Upper lobe of right lung (tissue), 1 donor: ENCODE measurements at regions not wholly inside any gene's neighbourhood (a gene's known extent, or its start where the extent isn't known, plus 50 kb on each side); places are given as distances from the start of the nearest gene placed in this dataset.

ENCODE experiments used
- ATAC-seq: fragments of 200-7000 bp; cut with Tn5 transposase; one replicate; pipeline ENCODE4 v1.9.1; 2020; ENCODE audit warnings: mild to moderate bottlenecking, moderate library complexity
- DNase-seq: peaks from one replicate; pipeline ENCODE4 v3.0.0-alpha.2; 2020
- H3K27ac ChIP-seq: fragments of 200-600 bp; one replicate; pipeline ENCODE4 v1.8.0; 2022
- H3K27me3 ChIP-seq: fragments of 200-600 bp; one replicate; pipeline ENCODE4 v1.8.0; 2022; ENCODE audit warnings: mild to moderate bottlenecking
- H3K36me3 ChIP-seq: fragments of 200-600 bp; one replicate; pipeline ENCODE4 v1.8.0; 2022
- H3K4me1 ChIP-seq: fragments of 200-600 bp; one replicate; pipeline ENCODE4 v1.8.0; 2022
- H3K4me3 ChIP-seq: fragments of 200-600 bp; one replicate; pipeline ENCODE4 v1.8.0; 2022; ENCODE audit warnings: mild to moderate bottlenecking
- H3K9me3 ChIP-seq: fragments of 200-600 bp; one replicate; pipeline ENCODE4 v1.8.0; 2022
- intact Hi-C: fragments of 100-400 bp; cut with DNase I; formaldehyde crosslinking; loops from one replicate; pipeline ENCODE4 v1.11.0; 2022
- TF ChIP-seq, protein P1 (sequence below): fragments of 200-600 bp; IDR thresholded peaks from one replicate; pipeline ENCODE4 v1.8.0; 2022; ENCODE audit warnings: antibody characterized with exemption
- donor health status: DM: no; HTN: yes; CAD: no; lungs with severe emphysema.

DNA sequence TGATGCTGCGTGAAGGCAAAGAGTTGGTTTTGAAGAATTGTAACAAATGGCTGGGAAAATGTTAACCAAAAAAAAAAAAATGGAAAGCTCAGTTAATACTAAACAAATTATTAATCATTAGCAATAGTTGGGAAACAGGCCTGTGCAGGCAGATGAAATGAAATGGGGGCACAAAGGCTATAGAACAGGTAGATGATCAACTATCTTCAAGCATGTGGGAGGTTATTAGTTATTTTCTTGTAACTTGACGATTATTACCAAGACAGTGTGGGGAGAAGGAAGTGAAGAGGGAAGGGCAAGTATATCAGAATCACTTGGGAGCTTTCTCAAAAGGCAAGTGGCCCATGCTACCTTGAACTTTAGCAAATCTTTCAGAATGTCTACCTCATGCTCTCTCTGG lies 351.9 kb downstream of the BCOR start:
- Histone ChIP-seq H3K9me3 (no peaks in the 10 kb centered on the region), H3K27ac (no peak overlapping the region), H3K27me3 (no peaks in the 10 kb centered on the region), H3K36me3 (no peaks in the 10 kb centered on the region), H3K4me3 (no peak overlapping the region), H3K4me1 (peaks cover 5% of the 10 kb centered on the region)
- TF ChIP-seq, protein P1, sequence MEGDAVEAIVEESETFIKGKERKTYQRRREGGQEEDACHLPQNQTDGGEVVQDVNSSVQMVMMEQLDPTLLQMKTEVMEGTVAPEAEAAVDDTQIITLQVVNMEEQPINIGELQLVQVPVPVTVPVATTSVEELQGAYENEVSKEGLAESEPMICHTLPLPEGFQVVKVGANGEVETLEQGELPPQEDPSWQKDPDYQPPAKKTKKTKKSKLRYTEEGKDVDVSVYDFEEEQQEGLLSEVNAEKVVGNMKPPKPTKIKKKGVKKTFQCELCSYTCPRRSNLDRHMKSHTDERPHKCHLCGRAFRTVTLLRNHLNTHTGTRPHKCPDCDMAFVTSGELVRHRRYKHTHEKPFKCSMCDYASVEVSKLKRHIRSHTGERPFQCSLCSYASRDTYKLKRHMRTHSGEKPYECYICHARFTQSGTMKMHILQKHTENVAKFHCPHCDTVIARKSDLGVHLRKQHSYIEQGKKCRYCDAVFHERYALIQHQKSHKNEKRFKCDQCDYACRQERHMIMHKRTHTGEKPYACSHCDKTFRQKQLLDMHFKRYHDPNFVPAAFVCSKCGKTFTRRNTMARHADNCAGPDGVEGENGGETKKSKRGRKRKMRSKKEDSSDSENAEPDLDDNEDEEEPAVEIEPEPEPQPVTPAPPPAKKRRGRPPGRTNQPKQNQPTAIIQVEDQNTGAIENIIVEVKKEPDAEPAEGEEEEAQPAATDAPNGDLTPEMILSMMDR, result no peak
- DNase-seq (no peak), ATAC-seq (no peak)
- intact Hi-C loops, result no loop called here

- Histone ChIP-seq H3K4me3 (no peak overlapping the region), H3K4me1 (peaks cover 5% of the 10 kb centered on the region), H3K27ac (no peak overlapping the region), H3K9me3 (no peaks in the 10 kb centered on the region), H3K36me3 (no peaks in the 10 kb centered on the region), H3K27me3 (no peaks in the 10 kb centered on the region)
- intact Hi-C loops, result no loop called here
- no peak for DNase-seq
- TF ChIP-seq, protein P1, result no peak
- ATAC-seq, result no peak
Observed at GRCh38 chrX:39749135-39749534, 348.6 kb downstream of the BCOR start.

GRCh38 chrX:39749728-39750127 lies 348.0 kb downstream of the BCOR start:
- Histone ChIP-seq H3K27ac (no peak overlapping the region), H3K4me3 (no peak overlapping the region), H3K36me3 (no peaks in the 10 kb centered on the region), H3K9me3 (no peaks in the 10 kb centered on the region), H3K27me3 (no peaks in the 10 kb centered on the region), H3K4me1 (peaks cover 5% of the 10 kb centered on the region)
- DNase-seq, result no peak
- intact Hi-C loops, result no loop called here
- TF ChIP-seq, protein P1, result no peak
- ATAC-seq, result peak; percentile 60

DNA sequence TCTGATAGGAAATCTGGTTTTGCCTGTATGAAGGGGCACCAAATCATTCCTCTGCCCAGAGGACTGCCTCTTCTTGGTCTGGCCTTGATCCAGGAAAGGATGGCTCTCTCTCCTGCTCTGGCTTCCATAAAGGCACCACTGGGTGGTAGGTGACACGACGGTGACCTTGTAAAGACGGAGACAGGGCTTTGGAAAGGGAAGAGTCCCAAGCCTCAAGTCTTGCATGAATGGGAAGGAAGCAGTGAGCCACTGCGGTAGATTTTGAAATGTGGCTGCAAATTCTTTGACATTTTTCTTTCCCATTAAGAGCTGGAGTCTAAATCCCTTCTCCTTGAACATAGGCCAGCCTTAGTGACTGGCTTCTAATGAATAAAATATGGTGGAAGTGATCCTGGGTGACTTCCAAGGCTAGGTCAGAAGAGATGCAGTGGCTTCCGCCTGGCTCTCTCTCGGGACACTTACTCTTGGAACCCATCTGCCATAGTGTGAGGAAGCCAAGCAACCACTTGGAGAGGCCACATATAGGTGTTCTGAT lies 347.4 kb downstream of the BCOR start:
- no peaks in the 10 kb centered on the region for H3K9me3 ChIP-seq
- intact Hi-C loops, result no loop called here
- H3K4me1 ChIP-seq, result peaks cover 5% of the 10 kb centered on the region
- H3K27ac ChIP-seq, result no peak overlapping the region
- H3K4me3 ChIP-seq, result no peak overlapping the region
- no peaks in the 10 kb centered on the region for H3K27me3 ChIP-seq
- no peak for DNase-seq
- ATAC-seq, result no peak
- TF ChIP-seq, protein P1, result no peak
- no peaks in the 10 kb centered on the region for H3K36me3 ChIP-seq

GRCh38 chrX:39750848-39751247 lies 346.9 kb downstream of the BCOR start:
- Histone ChIP-seq H3K36me3 (no peaks in the 10 kb centered on the region), H3K27ac (no peak overlapping the region), H3K9me3 (no peaks in the 10 kb centered on the region), H3K4me1 (peaks cover 5% of the 10 kb centered on the region), H3K4me3 (no peak overlapping the region), H3K27me3 (no peaks in the 10 kb centered on the region)
- DNase-seq (no peak), ATAC-seq (peak; percentile 26)
- intact Hi-C loops, result no loop called here
- TF ChIP-seq, protein P1, result no peak

GRCh38 chrX:39752815-39753214 lies 344.9 kb downstream of the BCOR start:
- DNase-seq, result no peak
- H3K27ac ChIP-seq, result no peak overlapping the region
- H3K9me3 ChIP-seq, result no peaks in the 10 kb centered on the region
- no peak overlapping the region for H3K4me3 ChIP-seq
- peak; percentile 20 for ATAC-seq
- no peaks in the 10 kb centered on the region for H3K36me3 ChIP-seq
- peaks cover 5% of the 10 kb centered on the region for H3K4me1 ChIP-seq
- intact Hi-C loops, result no loop called here
- H3K27me3 ChIP-seq, result no peaks in the 10 kb centered on the region
- TF ChIP-seq, protein P1, result no peak
